Ascending aorta (tissue), 2 donors: ENCODE measurements at regions not wholly inside any gene's neighbourhood (a gene's known extent, or its start where the extent isn't known, plus 50 kb on each side); places are given as distances from the start of the nearest gene placed in this dataset.

Experiments used
- DNase-seq, 2 donors: peaks; one replicate each; pipeline ENCODE4 v3.0.0-alpha.2; 2019; ENCODE audit warnings: low spot score in 2 of 2
- H3K27ac ChIP-seq, 2 donors: fragments of 200-600 bp; sonication (generic); one replicate each; pipeline ENCODE4 v1.5.1; 2016 to 2017; ENCODE audit warnings: mild to moderate bottlenecking in 1 of 2
- H3K27me3 ChIP-seq: fragments of 200-600 bp; sonication (generic); one replicate; pipeline ENCODE4 v1.5.1; 2017
- H3K36me3 ChIP-seq, 2 donors: fragments of 200-600 bp; sonication (generic); one replicate each; pipeline ENCODE4 v1.5.1; 2016
- H3K4me1 ChIP-seq, 2 donors: fragments of 200-600 bp; sonication (generic); one replicate each; pipeline ENCODE4 v1.5.1; 2016 to 2017; ENCODE audit warnings: mild to moderate bottlenecking in 1 of 2
- H3K4me3 ChIP-seq, 2 donors: fragments of 200-600 bp; sonication (generic); one replicate each; pipeline ENCODE4 v1.5.1; 2016 to 2017; ENCODE audit warnings: mild to moderate bottlenecking in 1 of 2
- H3K9me3 ChIP-seq, 2 donors: fragments of 200-600 bp; sonication (generic); one replicate each; pipeline ENCODE4 v1.5.1; 2016
- intact Hi-C: fragments of 100-400 bp; cut with DNase I; formaldehyde crosslinking; loops from one replicate; pipeline ENCODE4 v1.15.1; 2023
- TF ChIP-seq, protein P1 (sequence below), 3 experiments: fragments of 200-600 bp in 2 of 3; fragments of 450-650 bp in 1 of 3; sonication (generic) in 2 of 3; IDR thresholded peaks; one replicate each; pipeline ENCODE4 v1.5.1; 2016 to 2019; ENCODE audit warnings: antibody characterized with exemption in 3 of 3, mild to moderate bottlenecking in 1 of 3, moderate library complexity in 1 of 3

DNA sequence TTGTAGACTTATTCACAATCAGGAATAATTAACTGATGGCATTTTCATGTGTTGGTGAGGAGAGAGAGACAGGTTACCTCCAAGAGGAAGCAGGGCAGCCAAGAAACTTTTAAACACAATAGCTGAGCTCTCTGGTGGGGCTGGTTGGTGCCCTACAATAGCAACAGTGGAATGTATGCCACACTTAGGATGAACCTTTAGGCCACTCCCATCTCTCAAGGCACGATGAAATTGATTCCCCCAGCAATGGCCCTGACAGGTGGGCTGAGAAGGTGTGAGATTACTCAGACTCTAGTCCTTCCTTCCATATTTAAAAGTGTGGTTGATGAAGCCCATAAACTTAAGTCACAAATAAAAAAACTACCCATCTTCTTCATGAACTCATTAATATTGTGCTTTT, 219.4 kb upstream of the CYRIA start:
- no peak for DNase-seq
- H3K4me1 ChIP-seq = no peaks in the 10 kb centered on the region

DNA sequence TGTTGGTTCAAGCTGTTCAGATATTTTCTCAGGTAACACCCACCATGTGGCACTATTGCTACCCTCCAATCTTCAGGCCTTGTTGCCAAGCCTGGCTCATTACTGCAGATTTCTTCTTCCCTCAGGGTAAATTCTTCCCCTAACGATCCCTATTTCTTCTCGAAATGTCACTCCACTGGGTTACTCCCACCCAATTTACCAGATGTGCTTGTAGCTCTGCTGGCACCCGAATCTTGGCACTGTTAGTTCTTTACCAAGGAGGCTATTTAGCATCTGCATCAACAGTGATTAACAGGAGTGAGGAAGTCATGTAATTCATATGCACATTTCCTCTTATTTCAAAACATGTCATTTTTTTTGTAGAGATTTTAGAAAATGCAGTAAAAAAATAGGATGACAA, 217.1 kb upstream of the CYRIA start:
- Histone ChIP-seq H3K27ac (no peak overlapping the region), H3K36me3 (no peaks in the 10 kb centered on the region)
- intact Hi-C loops = no loop called here

More for the DNA sequence above, 219.4 kb upstream of the CYRIA start:
- Histone ChIP-seq H3K27ac (no peak overlapping the region), H3K27me3 (no peaks in the 10 kb centered on the region), H3K9me3 (no peaks in the 10 kb centered on the region), H3K36me3 (no peaks in the 10 kb centered on the region), H3K4me3 (no peak overlapping the region)
- intact Hi-C loops = no loop called here
- TF ChIP-seq, protein P1, sequence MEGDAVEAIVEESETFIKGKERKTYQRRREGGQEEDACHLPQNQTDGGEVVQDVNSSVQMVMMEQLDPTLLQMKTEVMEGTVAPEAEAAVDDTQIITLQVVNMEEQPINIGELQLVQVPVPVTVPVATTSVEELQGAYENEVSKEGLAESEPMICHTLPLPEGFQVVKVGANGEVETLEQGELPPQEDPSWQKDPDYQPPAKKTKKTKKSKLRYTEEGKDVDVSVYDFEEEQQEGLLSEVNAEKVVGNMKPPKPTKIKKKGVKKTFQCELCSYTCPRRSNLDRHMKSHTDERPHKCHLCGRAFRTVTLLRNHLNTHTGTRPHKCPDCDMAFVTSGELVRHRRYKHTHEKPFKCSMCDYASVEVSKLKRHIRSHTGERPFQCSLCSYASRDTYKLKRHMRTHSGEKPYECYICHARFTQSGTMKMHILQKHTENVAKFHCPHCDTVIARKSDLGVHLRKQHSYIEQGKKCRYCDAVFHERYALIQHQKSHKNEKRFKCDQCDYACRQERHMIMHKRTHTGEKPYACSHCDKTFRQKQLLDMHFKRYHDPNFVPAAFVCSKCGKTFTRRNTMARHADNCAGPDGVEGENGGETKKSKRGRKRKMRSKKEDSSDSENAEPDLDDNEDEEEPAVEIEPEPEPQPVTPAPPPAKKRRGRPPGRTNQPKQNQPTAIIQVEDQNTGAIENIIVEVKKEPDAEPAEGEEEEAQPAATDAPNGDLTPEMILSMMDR (IDR thresholded peaks at IDR 0.05) = no peak

DNA sequence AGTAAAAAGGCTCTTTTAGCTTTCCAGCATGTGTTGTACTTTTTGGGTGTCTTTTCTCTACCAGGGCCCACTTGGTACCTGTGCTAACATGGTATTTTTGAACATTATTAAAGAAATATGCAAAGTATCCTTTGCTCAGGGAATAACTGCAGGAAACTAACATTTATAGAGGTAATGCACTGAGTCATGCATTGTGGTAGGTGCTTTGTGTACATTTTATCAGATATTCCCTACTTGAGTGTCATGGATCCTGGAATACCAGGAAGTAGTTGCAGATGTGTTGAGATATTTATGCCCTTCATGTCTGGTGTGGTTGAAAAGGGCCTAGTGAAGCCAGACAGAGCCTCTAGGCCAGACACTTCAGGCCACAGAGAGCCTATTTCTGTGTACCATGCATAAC, 215.5 kb upstream of the CYRIA start:
- TF ChIP-seq, protein P1 (IDR thresholded peaks at IDR 0.05) = no peak
- intact Hi-C loops = no loop called here
- H3K27ac ChIP-seq = no peak overlapping the region

More for the DNA sequence above, 217.1 kb upstream of the CYRIA start:
- H3K4me3 ChIP-seq = no peak overlapping the region
- H3K9me3 ChIP-seq = no peaks in the 10 kb centered on the region
- TF ChIP-seq, protein P1 (IDR thresholded peaks at IDR 0.05) = no peak
- no peaks in the 10 kb centered on the region for H3K4me1 ChIP-seq
- H3K27me3 ChIP-seq = no peaks in the 10 kb centered on the region
- DNase-seq = no peak

DNA sequence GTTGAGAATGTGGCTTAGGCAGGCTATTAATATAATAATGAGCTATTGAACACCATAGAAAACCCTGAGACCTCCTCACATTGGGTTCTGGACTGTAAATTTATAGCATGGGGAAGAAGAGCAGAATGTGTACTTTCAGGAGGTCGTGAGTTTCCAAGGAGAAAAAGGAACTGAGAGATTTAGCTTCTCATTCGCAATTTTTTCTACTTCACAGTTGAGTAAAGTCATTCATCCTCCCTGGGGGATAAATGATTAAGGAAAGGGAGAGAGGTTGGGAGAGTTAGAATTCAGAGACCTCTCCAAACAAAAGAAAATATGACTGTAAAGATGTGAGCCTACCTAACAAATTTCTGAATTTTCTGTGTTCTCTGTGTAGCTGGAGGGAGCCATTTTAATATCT, 205.8 kb upstream of the CYRIA start:
- DNase-seq = no peak
- Histone ChIP-seq H3K36me3 (no peaks in the 10 kb centered on the region), H3K4me3 (no peak overlapping the region), H3K27ac (no peak overlapping the region), H3K9me3 (no peaks in the 10 kb centered on the region), H3K27me3 (no peaks in the 10 kb centered on the region), H3K4me1 (no peaks in the 10 kb centered on the region)
- intact Hi-C loops = no loop called here
- TF ChIP-seq, protein P1 (IDR thresholded peaks at IDR 0.05) = no peak

More for the DNA sequence above, 215.5 kb upstream of the CYRIA start:
- no peaks in the 10 kb centered on the region for H3K27me3 ChIP-seq
- DNase-seq = no peak
- no peaks in the 10 kb centered on the region for H3K36me3 ChIP-seq
- H3K9me3 ChIP-seq = no peaks in the 10 kb centered on the region
- H3K4me3 ChIP-seq = no peak overlapping the region
- no peaks in the 10 kb centered on the region for H3K4me1 ChIP-seq

DNA sequence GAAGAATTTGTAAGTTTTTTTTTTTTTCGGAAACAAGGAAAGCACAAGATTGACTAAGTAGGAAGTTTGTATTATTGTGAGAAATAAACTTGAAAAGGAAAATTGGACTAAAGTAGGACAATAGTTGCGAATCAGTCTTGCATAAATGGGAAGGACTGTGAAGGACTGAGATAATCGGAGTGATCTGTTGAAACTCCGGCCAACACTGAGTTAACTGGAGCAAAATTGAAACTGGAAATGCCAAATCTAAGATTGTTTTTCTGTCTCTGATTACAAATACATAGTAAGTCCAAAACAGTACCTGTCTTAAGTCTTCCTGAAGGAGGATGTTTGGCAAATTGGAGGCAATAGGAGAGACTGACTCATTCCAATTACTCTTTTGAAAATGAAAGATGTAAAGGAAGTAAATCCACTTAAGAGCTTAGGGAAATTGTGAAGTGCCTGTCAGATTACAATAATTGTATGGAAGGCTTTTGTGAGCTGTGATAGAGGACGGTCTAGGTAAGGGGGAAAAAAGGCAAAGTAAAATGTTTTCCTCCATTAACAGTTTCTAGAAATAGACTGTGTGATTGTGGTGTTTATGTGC, 204.9 kb upstream of the CYRIA start:
- Histone ChIP-seq H3K27ac (no peak overlapping the region), H3K4me1 (no peaks in the 10 kb centered on the region), H3K36me3 (no peaks in the 10 kb centered on the region), H3K4me3 (no peak overlapping the region), H3K27me3 (no peaks in the 10 kb centered on the region), H3K9me3 (no peaks in the 10 kb centered on the region)
- TF ChIP-seq, protein P1 (IDR thresholded peaks at IDR 0.05) = no peak
- no peak for DNase-seq
- intact Hi-C loops = no loop called here

DNA sequence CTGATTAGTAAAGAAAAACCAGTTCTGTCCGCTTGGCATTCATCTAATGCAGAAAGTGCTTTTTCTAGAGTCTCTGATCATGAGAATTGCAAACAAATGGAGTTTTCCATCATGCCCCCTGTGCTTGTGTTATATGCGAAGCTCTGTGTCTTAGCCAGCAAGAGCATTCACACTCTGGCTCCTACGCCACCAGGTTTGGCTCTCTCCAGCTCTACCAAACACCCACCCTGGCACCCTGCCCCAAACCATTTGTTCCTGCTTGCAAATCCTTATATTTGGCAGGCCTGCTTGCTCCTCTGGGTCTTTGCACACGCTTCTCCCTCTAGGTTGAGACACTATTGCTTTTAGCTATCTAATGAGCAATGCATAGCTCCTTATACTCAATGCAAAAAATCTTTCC, 204.1 kb upstream of the CYRIA start:
- no peak for DNase-seq
- intact Hi-C loops = no loop called here
- no peak overlapping the region for H3K27ac ChIP-seq

More for the DNA sequence above, 204.1 kb upstream of the CYRIA start:
- H3K4me3 ChIP-seq = no peak overlapping the region
- no peaks in the 10 kb centered on the region for H3K9me3 ChIP-seq
- no peaks in the 10 kb centered on the region for H3K4me1 ChIP-seq
- TF ChIP-seq, protein P1 (IDR thresholded peaks at IDR 0.05) = no peak
- H3K27me3 ChIP-seq = no peaks in the 10 kb centered on the region
- no peaks in the 10 kb centered on the region for H3K36me3 ChIP-seq
